Vagina (tissue), 2 donors: ENCODE measurements at regions not wholly inside any gene's neighbourhood (a gene's known extent, or its start where the extent isn't known, plus 50 kb on each side); places are given as distances from the start of the nearest gene placed in this dataset.

Source experiments
- POLR2A ChIP-seq, 2 donors: fragments of 450-650 bp; IDR thresholded peaks; one replicate each; pipeline ENCODE4 v1.6.1; 2017; ENCODE audit warnings: antibody characterized with exemption in 2 of 2, mild to moderate bottlenecking in 2 of 2, moderate library complexity in 2 of 2
- TF ChIP-seq, protein P1 (sequence below), 3 experiments: fragments of 450-650 bp in 2 of 3; fragments of 200-600 bp in 1 of 3; sonication (generic) in 1 of 3; IDR thresholded peaks; one replicate each; pipeline ENCODE4 v1.5.1; 2017 to 2019; ENCODE audit warnings: antibody characterized with exemption in 3 of 3, mild to moderate bottlenecking in 2 of 3, moderate library complexity in 2 of 3

DNA sequence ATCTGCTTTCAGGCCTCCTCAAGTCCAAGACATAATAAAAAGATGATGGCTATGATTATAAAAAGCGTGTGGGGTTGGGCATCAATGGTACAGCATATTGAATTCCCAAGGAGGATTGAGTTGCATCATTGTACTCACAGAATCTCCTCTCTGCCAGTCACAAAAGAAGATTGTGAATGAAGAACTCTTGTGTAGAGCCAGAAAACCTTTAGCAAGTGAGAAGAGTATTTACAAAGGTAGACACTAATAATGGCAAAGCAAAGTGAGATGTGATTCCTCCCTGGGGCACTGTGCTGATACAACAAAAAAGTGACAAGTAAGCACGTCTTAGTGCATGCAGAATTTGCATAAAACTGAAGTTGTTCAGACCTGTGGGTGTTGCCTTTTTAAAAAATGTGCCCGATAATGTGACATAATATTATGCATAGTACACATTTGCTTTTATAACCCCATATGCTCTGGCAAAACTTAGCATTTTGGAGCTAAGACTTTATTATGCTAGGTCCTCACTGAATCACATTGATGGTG is 291.2 kb upstream of the TBC1D5 start:
- TF ChIP-seq POLR2A (IDR thresholded peaks at IDR 0.05), result no peak
- TF ChIP-seq, protein P1, sequence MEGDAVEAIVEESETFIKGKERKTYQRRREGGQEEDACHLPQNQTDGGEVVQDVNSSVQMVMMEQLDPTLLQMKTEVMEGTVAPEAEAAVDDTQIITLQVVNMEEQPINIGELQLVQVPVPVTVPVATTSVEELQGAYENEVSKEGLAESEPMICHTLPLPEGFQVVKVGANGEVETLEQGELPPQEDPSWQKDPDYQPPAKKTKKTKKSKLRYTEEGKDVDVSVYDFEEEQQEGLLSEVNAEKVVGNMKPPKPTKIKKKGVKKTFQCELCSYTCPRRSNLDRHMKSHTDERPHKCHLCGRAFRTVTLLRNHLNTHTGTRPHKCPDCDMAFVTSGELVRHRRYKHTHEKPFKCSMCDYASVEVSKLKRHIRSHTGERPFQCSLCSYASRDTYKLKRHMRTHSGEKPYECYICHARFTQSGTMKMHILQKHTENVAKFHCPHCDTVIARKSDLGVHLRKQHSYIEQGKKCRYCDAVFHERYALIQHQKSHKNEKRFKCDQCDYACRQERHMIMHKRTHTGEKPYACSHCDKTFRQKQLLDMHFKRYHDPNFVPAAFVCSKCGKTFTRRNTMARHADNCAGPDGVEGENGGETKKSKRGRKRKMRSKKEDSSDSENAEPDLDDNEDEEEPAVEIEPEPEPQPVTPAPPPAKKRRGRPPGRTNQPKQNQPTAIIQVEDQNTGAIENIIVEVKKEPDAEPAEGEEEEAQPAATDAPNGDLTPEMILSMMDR (IDR thresholded peaks at IDR 0.05), result no peak
